Ovary (tissue), 7 donors: ENCODE measurements at regions not wholly inside any gene's neighbourhood (a gene's known extent, or its start where the extent isn't known, plus 50 kb on each side); places are given as distances from the start of the nearest gene placed in this dataset.

Experiments
- DNase-seq, 5 donors: peaks; one replicate each; pipeline ENCODE4 v3.0.0-alpha.2; 2019 to 2020
- H3K27ac ChIP-seq, 2 donors: fragments of 200-600 bp; one replicate each; pipeline versions ENCODE4 v1.5.1 to v1.8.0; 2019 to 2022
- H3K27me3 ChIP-seq: fragments of 200-600 bp; one replicate; pipeline ENCODE4 v1.8.0; 2022
- H3K36me3 ChIP-seq: fragments of 200-600 bp; sonication (generic); one replicate; pipeline ENCODE4 v1.5.1; 2019
- H3K4me1 ChIP-seq: one replicate; pipeline ENCODE4 v1.8.1; 2013; ENCODE audit warnings: mild to moderate bottlenecking, moderate library complexity; ENCODE audit not compliant: insufficient read depth
- H3K4me3 ChIP-seq: fragments of 200-600 bp; sonication (generic); one replicate; pipeline ENCODE4 v1.5.1; 2017
- H3K9me3 ChIP-seq, 2 donors: fragments of 200-600 bp in 1 of 2; sonication (generic) in 1 of 2; one replicate each; pipeline versions ENCODE4 v1.5.1 to v1.8.1; 2013 to 2019; ENCODE audit warnings: mild to moderate bottlenecking in 1 of 2, moderate library complexity in 1 of 2
- EP300 ChIP-seq: sonication (generic); formaldehyde crosslinking; IDR thresholded peaks from one replicate; pipeline ENCODE4 v1.6.1; 2017; ENCODE audit warnings: antibody characterized with exemption
- POLR2A ChIP-seq: fragments of 450-650 bp; IDR thresholded peaks from one replicate; pipeline ENCODE4 v1.6.1; 2017; ENCODE audit warnings: antibody characterized with exemption, mild to moderate bottlenecking, moderate library complexity
- WGBS, 3 donors: extraction: QIAGEN DNeasy Blood & Tissue Kit in 1 of 3; methylation state at CpG; one replicate each; pipeline versions ENCODE4 v1.1.5 to v1.1.7; 2013 to 2017; 5-methylcytosine and 5-hydroxymethylcytosine counted together
- intact Hi-C, 4 donors: fragments of 100-400 bp; cut with DNase I; formaldehyde crosslinking; loops; one replicate each; pipeline versions ENCODE4 v1.11.0 to v1.15.1; 2022 to 2023
- TF ChIP-seq, protein P1 (sequence below), 3 donors: fragments of 450-650 bp in 2 of 3; fragments of 200-600 bp in 1 of 3; IDR thresholded peaks; one replicate each; pipeline versions ENCODE4 v1.5.1 to v1.8.0; 2016 to 2022; ENCODE audit warnings: antibody characterized with exemption in 3 of 3, mild to moderate bottlenecking in 1 of 3
- donor health status: DM: no; HTN: no; CAD: no; lungs with moderate emphysema.
- donor health status: DM: no; HTN: no; CAD: no.
- donor health status: Bipolar disorder and iron deficiency.
- donor health status: DM: no; HTN: no; CAD: no.
- donor health status: DM: yes; HTN: yes; CAD: no.

DNA sequence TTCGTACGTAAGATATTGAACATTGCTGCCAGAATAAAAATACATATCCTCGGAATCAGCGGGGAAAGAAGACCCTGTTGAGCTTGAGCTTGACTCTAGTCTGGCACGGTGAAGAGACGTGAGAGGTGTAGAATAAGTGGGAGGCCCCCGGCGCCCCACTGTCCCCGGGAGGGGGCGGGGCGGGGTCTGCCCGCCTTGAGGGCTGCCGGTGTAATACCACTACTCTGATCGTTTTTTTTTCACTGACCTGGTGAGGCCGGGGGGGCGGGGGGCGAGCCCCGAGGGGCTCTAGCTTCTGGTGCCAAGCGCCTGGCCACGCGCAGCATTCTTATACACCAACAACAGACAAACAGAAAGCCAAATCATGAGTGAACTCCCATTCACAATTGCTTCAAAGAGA, 324.0 kb upstream of the REG3G start:
- Histone ChIP-seq H3K36me3 (no peaks in the 10 kb centered on the region), H3K27ac (no peak overlapping the region), H3K27me3 (no peaks in the 10 kb centered on the region), H3K9me3 (no peaks in the 10 kb centered on the region), H3K4me1 (no peaks in the 10 kb centered on the region), H3K4me3 (no peak overlapping the region)
- intact Hi-C loops = no loop called here
- TF ChIP-seq POLR2A (no peak), EP300 (no peak)
- TF ChIP-seq, protein P1, sequence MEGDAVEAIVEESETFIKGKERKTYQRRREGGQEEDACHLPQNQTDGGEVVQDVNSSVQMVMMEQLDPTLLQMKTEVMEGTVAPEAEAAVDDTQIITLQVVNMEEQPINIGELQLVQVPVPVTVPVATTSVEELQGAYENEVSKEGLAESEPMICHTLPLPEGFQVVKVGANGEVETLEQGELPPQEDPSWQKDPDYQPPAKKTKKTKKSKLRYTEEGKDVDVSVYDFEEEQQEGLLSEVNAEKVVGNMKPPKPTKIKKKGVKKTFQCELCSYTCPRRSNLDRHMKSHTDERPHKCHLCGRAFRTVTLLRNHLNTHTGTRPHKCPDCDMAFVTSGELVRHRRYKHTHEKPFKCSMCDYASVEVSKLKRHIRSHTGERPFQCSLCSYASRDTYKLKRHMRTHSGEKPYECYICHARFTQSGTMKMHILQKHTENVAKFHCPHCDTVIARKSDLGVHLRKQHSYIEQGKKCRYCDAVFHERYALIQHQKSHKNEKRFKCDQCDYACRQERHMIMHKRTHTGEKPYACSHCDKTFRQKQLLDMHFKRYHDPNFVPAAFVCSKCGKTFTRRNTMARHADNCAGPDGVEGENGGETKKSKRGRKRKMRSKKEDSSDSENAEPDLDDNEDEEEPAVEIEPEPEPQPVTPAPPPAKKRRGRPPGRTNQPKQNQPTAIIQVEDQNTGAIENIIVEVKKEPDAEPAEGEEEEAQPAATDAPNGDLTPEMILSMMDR (IDR thresholded peaks at IDR 0.05) = no peak
- no peak for DNase-seq
- 94 to 96% (median 95%) methylated on average over 21 of the region's 21 CpGs for WGBS, 3 donors

DNA sequence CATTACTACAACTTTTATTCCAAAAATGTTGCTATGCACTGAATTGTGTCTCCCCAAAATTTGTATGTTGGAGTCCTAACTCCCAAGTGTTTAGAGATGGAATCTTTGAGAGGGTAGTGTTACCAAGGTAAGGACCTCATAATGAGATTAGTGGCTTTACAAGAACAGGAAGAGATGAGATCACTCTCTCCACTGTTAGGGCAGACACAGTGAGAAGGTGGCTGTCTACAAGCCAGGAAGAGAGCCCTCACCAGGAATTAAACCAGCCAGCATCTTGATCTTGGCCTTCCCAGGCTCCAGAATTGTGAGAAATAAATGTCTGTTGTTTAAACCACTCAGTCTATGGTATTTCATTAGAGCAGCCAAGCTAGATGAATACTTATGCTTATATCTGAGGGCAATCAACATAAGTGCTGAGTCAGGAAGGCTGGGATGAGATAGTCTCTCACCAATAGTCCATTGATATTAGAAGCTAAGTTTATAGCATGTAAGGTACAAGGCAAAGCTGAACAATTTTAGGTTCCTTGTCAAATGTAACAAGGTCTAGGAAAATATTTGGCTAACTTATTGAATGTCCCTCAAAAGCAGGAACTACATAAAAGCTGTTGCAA, 317.6 kb upstream of the REG3G start:
- no peaks in the 10 kb centered on the region for H3K36me3 ChIP-seq
- intact Hi-C loops = no loop called here
- H3K4me1 ChIP-seq = no peaks in the 10 kb centered on the region
- no peak overlapping the region for H3K27ac ChIP-seq
- no peak overlapping the region for H3K4me3 ChIP-seq
- H3K27me3 ChIP-seq = no peaks in the 10 kb centered on the region
- H3K9me3 ChIP-seq = no peaks in the 10 kb centered on the region
- DNase-seq = no peak
- TF ChIP-seq, protein P1 (IDR thresholded peaks at IDR 0.05) = no peak
- TF ChIP-seq POLR2A (no peak), EP300 (no peak)

DNA sequence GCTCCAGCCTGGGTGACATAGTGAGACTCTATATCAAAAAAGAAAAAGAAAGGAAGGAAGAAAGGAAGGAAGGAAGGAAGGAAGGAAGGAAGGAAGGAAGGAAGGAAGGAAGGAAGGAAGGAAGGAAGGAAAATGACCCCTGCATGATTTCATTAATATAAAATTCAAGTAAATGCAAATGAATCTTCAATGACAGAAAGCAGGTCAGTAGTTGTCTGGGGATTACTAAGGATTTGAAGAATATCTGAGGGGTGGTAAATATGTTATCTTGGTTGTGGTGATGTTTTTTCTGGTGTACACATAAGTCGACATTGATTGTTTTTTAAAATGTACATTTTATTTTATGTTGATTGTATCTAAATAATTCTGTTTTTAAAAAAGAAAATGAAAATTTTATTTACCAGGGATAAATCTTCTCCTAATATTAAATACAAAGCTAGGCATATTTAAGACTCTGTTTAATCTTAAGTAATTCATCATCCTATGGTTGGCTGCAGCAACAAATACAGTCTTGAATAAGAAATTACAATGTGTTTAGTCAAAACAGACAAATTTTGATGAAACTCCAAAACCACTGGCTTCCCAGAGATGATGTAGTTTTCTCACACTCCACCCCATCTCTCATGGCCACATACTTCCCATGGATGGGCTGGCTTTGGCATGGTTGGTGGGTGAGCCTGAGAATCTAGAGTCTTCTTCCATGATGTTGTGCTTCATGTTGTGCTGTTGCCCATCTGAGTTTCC, 314.7 kb upstream of the REG3G start:
- no peak for DNase-seq
- Histone ChIP-seq H3K36me3 (no peaks in the 10 kb centered on the region), H3K27ac (no peak overlapping the region), H3K9me3 (no peaks in the 10 kb centered on the region), H3K27me3 (no peaks in the 10 kb centered on the region), H3K4me1 (no peaks in the 10 kb centered on the region), H3K4me3 (no peak overlapping the region)
- 64 to 75% (median 72%) methylated on average over 1 of the region's 1 CpG for WGBS, 3 donors
- intact Hi-C loops = no loop called here
- no peak for TF ChIP-seq EP300
- TF ChIP-seq POLR2A = no peak
- TF ChIP-seq, protein P1 (IDR thresholded peaks at IDR 0.05) = no peak

DNA sequence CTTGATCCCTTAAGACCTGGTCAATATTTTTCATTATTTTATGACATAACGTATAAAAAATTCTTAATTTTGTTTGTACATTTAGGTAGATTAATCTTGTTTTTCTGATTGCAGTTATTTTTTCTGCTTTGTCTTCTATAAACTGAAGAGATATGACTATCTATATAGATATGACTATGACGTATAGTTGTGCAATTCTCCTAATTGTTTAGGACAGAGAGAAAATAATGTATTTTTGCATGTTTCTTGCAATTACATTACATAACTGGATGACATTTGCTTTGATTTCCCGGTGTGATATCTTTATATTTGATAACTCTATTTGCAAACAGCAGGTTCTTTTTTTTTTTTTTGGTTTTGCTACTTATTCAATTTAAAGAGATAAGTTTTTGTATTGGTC, 310.2 kb upstream of the REG3G start:
- no peak for TF ChIP-seq POLR2A
- TF ChIP-seq, protein P1 (IDR thresholded peaks at IDR 0.05) = no peak
- no peak for TF ChIP-seq EP300
- Histone ChIP-seq H3K4me3 (no peak overlapping the region), H3K27me3 (no peaks in the 10 kb centered on the region), H3K9me3 (no peaks in the 10 kb centered on the region), H3K36me3 (no peaks in the 10 kb centered on the region), H3K4me1 (no peaks in the 10 kb centered on the region), H3K27ac (no peak overlapping the region)
- no peak for DNase-seq
- WGBS, 3 donors = 67 to 80% (median 73%) methylated on average over 3 of the region's 3 CpGs
- intact Hi-C loops = no loop called here
